HG02623 (cell line): ENCODE measurements at regions not wholly inside any gene's neighbourhood (a gene's known extent, or its start where the extent isn't known, plus 50 kb on each side); places are given as distances from the start of the nearest gene placed in this dataset.
"Not testable (repeated sequence)": the region's sequence is repeated elsewhere in the genome, so short reads cannot be mapped to it uniquely, and the experiment has no call there.

Experiments
- ATAC-seq: cut with Tn5 transposase; IDR thresholded peaks from one replicate; pipeline ENCODE4 v1.9.1; 2021; ENCODE audit warnings: moderate library complexity; ENCODE audit not compliant: unreplicated experiment

DNA sequence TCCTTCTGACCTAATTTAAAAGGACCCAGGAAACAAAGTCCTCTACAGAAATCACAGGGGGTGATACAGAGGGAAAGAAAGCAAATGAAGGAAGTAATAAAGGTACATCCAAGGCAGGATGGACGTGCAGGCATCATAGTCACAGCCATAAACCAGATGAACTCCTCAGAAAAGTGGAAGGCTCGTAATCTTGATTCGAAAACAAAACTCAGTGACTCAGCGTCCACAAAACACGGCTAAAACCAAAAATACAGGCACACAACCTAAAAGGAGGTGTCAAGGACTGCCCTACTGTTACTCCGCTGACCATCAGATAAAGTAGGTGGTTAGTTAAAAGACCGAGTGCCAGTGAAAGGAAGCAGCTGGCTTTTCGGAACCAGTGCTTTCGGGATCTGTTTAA lies 81.5 kb downstream of the TRIM69 start:
- not testable (repeated sequence) for ATAC-seq

DNA sequence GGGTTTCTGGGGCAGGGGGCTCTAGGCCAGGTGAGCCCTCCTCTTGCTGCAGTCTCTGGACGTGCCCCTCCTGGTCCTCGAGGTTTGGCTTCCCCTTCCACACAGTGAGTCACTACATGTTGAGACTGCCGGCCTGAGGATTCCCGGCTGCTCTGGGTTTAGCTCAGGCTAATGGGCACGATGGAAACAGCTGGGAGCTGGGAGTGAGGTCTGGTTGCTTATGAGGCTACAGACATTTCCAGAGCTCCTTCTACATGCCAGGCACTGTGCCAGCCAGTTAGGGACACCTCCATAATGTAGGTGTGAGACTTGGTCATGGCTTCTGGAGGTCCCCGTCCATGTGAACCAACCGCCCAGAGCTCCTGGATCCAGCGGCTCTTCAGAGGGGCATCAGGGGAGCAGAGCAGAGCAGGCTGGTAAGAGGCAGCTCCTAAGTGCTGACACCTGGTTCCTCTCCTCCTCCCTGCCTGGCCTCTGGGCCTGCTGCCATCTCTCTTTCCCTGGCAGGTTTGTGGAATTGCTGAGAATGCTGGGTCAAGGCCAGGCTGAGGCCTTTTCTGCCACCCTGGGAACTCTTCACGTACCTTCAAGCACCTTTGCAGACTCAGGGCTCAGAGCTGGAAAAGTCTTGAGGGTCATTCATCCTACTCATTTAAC lies 83.1 kb downstream of the TRIM69 start:
- ATAC-seq = not testable (repeated sequence)

DNA sequence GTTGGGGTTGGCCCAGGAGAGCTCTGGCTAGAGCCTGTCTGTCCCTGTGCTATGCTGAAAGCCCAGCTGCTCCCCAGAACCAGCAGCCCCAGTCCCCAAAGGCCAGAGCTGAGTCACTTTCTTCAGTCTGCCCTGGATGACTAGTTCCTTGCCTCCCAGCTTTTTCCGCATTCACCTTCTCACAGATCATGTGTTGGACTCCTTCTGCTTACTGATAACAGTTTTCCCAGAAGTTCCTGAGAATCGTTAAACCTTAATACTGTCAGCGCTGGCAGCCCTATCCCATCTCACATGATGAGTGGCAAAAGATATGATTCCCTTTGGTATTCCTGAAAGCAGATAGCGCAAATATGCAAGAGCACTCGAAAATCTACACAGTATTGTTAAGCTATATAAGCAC lies 84.2 kb downstream of the TRIM69 start:
- not testable (repeated sequence) for ATAC-seq

DNA sequence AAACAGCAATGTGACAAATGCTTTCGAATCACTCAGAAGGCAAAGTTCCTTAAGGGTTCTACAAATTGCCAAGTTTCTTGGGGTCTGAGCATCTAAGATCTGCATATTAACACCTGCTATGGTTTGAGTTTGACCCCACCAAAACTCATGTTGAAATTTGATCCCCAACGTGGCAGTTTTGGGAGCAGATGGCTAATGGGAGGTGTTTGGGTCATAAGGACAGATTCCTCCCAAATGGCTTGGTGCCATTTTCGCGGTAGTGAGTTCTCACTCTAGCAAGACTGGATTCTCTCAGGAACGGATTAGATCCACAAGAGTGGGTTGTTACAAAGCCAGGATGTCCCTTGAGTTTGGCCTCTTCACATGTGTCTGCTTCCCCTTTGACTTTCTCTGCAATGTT lies 84.6 kb downstream of the TRIM69 start:
- not testable (repeated sequence) for ATAC-seq

DNA sequence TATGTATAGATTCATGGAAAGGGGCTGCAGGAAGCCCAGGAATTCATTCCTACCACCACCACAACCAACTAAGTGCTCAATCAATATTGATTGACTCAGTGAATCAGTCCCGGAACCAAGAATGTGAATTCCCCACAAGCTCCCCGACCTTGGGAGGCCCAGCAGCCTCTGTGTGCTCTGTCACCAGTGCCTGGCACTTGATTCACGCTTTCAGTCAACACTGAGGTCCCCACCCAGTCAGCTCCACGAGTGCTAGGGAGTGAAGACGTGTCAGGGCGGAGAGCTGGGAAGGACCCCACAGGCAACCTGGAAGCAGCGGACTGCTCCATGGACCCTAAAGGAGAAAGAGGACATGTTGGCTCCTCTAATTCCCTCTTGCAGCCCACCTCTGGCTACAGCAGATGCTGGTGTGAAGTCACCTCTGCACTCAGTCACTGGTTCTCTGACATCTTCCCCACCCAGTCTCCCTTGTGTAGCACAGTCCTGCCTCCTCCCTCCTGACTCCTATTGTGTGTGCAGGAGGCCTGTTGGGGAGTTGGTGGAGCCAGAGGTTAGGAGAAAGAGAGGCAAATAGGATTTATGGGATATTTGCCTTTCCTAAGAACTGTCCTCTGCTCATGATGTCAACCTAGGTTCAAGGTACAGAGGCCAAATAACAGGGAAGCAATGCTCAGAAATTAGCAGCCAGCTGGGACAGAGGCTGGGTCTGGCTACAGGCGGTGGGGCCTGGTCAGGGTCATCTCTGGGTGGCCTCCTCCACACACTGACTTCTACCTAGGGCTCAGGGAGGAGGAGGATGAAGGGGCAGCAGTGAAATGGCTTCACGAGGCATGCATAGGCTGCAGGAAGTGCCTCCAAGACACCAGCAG lies 88.2 kb downstream of the TRIM69 start:
- not testable (repeated sequence) for ATAC-seq

DNA sequence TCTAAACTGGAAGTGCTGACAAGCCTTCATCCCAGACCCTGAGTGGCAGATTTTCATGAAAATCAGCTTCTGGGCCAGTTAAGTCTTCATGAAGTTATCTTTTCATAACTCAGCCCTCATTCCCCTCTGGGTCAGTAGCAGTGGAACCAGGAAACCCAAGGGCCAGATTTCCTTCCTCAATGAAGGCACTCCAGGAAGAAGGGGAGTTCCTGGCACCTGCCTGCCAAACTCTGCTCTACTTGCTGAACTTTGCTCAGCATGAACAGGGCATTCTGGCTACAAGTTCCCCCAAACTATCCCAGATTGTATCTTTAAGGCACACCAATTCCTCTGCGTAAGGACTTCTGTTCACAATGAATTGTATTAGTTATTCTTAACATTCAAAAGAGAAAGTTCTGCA lies 90.3 kb downstream of the TRIM69 start:
- not testable (repeated sequence) for ATAC-seq

DNA sequence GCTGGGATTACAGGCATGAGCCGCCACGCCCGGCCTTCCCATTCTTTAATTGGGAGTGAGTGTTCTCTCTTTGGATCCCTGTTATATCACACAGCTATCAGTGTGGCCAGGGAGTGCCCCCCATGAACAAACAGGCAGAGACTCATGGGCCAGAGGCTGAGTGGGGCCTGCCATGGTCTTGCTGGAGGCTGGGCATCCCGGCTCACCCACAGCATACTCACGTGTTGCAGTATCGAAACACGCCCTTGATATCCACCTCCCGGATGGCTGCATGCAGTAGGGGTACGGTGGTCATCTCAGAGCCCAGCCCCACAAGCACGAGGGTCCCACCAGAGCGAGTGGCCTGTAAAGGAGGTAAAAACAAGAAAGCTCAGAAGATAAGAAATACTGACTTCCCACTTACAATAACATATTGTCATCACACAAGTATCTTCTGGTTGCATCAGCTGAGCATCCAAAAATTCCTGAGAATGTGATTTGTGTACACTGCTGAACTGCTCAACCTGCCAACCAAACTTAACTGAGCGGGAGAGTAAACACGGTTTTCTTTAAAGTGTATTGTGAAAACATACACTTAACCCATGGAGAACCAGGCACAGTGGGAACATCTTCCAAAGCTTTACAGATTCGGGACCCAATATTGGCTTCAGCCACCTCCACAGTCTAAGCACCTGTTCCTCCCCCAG lies 92.0 kb downstream of the TRIM69 start:
- ATAC-seq = not testable (repeated sequence)

DNA sequence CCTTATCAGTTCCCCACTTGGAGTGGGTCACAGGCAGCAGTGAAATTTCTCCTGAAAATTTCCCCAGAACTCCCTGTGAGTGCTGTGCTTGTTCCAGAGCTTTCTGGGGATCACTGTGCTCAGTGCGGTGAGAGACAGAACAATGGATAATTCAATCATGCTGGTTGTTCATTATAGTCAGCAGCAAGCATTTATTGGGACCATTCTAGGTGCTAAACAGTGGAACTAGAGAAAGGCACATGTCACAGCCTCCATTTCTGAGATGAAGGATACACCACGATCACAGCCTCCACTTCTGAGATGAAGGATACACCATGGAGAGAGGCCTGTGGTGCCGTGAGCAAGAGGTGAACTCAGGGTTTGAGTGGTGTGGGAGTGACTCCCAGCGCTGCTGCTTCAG lies 92.8 kb downstream of the TRIM69 start:
- ATAC-seq = not testable (repeated sequence)

DNA sequence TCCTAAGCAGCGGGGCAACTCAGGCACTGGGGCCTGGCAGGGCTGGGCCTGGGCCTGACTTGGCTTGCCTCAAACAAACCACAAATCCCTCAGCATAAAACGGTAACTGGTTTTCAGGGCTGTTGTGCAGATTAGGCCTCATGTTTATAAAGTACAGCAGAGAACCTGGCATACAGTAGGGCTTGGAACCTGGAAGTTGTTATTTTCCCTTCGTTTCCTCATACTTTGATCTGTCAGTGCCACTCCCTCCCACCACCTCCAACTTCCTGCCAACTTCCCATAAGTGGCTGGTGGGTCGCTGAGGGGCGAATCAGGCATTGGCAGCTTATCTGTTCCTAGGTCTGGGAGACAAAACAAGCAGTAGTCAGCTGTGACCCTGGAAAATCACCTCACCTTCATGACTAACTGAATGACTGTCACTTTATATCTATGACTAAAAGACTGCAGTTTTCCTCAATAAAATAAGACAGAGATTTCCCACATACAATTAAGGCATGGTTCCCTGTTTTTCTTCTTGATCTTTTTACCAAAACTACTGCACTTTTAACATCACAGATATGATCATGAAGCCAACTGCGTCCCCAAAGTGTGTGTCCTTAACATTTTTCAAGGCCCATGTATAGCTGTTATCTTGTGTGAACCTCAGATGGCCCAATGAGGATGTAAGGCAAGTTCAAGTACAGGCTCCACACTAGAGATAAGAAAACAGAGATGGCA lies 94.5 kb downstream of the TRIM69 start:
- ATAC-seq = not testable (repeated sequence)

DNA sequence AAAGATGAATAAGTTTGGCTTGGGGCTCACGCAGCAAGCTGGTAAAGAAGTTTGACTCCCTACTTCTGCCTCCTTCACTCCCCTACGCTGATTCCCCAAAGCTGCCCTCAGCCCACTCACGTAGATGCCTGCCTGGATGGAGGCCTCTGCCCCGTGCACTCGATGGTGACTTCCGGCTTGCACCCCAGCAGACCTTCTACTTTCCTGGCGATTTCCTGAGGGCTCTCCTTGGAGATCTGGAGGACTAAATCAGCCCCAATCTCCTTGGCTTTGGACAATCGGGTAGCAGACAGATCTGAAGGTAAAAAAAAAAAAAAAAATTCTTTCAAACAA lies 95.0 kb downstream of the TRIM69 start:
- not testable (repeated sequence) for ATAC-seq

DNA sequence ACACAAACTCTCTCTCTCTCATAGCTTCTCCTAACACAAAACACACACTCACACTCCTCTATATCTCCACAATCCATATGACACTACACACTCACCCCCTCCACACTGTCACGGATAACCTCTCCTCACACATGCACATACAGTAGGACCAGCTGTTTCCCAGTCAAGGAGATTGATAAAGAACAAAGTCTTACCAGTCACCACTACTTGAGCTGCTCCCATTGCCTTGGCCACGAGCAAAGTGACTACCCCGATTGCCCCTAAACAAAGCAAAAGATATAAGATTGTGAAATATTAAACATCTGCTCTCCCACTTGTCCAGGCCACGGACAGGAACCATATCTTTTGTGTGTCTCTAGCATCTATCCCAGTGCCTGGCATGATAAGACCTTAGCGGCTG lies 95.8 kb downstream of the TRIM69 start:
- not testable (repeated sequence) for ATAC-seq

DNA sequence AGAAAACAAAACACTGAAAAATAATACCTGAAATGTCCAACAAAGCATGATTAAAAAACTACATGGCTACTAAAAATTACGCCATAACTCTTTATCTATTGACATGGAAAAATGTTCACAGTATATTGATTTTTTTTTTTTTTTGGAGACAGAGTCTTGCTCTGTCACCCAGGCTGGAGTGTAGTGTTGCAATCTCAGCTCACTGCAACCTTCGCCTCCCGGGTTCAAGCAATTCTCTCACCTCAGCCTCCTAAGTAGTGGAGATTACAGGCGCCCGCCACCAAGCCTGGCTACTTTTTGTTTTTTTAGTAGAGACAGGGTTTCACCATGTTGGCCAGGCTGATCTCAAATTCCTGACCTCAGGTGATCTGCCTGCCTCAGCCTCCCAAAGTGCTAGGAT lies 96.8 kb downstream of the TRIM69 start:
- not testable (repeated sequence) for ATAC-seq

DNA sequence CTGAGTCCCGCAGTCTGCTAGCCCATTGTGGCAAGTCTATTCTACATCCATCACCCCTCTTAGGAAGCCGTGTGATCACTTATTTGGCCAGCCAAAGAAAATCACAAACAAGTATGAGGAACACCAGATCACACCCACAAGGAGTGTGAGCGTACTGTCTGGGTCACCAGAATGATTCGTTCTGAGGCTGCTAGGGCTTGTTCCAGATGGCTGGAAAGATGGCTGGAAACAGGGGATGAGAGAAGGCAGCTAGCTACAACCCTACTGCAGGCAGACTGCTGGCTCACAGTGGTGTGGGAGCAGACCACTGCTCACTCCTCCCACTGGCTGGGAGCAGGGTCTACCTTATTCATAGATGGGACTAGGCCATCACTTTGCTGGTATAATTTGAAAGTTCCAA lies 97.4 kb downstream of the TRIM69 start:
- ATAC-seq = not testable (repeated sequence)

DNA sequence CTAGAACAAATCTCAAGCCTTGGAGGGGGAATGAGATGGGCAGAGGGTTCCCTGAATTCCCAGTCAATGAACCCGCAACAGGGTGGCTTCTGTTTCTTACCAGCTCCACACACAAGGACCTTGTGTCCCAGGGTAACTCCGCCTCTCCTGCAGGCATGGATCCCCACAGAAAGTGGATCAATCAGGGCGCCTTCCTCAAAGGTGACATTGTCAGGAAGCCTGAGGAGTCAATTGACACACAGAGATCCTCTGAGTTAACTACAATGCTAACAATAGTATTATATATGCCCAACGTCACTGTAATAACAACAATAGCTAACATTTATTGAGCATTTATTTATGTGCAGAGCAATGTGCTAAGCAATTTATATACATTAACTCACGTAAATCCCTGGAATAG lies 98.8 kb downstream of the TRIM69 start:
- ATAC-seq = not testable (repeated sequence)

DNA sequence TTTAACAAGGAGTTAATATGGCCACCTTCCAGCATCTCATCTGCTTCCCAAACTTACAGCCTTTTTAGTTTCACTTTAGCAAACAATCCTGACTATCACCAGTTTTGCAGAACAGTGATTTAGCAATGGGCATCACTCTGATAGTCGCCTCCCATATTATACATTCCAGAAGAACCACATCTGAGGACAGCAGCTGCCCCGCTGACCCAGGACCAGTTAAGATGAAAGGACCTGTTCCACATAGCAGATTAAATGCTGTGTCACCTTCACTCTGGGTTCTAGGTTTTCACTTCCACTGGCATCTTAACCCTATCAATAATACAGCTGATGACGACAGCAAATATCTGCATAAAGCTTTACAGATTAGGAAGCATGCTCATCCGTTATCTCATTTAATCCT lies 99.8 kb downstream of the TRIM69 start:
- no peak for ATAC-seq

DNA sequence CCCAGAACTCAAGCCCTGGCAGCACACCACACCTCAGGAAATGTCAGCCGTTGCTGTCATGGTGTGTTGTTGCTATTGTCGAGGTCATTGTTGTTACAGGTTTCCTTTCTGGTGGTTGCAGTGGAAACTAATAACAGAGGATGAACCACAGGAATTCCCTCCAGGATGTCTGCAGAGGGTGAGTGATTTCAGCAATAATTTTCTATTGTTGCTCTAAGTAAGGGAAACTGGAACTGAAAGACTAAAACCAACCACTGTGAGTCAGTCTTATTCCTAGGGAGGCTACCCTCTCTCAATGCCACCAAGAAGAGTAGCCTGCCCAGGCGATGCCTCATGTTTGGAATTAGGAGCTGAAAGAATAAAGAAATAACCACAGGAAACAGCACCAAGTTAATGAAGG lies 102.6 kb downstream of the TRIM69 start:
- ATAC-seq = not testable (repeated sequence)

DNA sequence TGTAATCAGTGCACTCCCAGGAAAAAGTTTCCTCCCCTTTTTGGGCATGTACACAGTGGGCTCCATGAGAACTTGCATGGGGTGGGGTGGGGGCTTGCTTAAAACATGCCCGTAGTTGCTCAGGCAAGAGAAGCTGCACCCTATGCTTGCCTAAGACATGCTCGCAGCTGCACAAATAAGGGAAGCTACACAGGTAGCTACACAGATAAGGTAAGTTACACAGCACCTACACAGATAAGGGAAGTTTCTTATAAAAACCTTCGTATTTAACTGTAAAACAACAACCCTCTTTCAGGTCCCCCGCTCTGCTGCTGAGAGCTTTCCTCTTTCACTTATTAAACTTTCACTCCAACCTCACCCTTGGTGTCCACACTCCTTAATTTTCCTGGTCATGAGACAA lies 105.4 kb downstream of the TRIM69 start:
- ATAC-seq = not testable (repeated sequence)

DNA sequence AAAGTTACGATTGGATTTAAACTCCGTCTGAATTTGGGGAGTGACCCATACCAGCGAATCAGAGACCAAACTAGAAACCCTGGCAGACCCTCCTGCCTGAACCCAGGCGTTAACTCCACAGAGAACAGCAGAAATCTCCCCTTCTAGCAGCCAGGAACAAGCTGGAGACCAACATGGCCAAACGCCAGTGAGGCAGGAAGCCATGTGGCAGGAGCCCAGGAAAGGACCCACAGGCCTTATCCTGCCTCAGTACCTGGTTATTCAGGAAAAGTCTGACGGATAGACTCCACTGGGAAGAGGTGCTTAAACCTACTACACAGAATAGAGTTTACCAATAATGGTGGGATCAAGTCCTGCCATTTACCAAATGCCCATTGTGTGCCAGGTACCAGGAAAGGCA lies 106.6 kb downstream of the TRIM69 start:
- not testable (repeated sequence) for ATAC-seq

DNA sequence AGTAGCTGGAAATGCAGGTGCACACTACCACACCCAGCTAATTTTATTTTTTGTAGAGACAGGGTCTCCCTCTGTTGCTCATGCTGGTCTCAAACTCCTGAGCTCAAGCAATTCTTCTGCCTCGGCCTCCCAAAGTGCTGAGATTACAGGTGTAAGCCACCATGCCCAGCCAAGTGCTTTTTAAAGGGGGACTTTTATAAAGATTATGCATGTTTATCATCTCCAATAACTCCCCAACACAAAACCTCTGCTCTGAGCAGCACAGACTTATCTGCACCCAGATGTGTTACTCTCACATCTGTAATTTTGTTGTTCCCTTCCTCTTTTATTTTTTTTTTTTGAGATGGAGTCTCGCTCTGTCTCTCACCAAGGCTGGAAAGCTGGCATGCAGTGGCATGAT lies 108.6 kb downstream of the TRIM69 start:
- not testable (repeated sequence) for ATAC-seq

DNA sequence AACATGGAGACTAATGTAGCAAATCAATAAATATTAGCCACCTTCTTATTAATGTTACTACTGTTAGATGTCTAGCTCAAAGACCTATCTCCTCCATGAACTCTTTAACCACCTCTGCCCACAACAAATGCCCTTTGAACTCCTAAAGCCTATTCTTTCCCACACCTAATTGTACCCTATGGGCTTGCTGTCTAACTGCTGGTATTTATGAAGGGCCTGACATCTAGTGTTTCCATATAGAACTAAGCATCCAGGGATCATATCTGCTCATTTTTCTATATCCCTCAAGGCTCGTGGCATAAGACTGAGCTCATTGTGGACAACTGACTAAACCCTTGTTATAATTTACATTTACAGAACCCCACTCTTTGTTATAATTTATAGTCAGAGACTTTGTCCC lies 109.8 kb downstream of the TRIM69 start:
- not testable (repeated sequence) for ATAC-seq

DNA sequence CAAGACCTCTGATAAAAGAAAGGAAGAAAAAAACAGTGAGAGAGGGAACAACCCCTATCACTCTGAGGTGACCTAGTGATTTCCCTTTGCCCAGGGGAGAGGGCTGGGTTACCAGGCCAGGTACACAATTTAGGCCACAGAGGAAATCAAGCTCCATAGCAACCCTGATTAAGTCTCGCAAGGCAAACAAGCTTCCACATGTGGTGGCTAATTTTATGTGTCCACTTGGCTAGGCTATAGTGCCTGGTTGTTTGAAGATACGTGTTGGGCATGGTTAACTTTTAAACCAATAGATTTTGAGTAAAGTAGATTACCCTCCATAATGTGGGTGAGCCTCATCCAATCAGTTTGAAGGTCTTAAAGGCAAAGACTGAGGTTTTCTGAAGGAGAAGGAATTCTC lies 108.9 kb upstream of the TERB2 start:
- not testable (repeated sequence) for ATAC-seq
